ENCODE measurements at regions not wholly inside any gene's neighbourhood (a gene's known extent, or its start where the extent isn't known, plus 50 kb on each side); places are given as distances from the start of the nearest gene placed in this dataset.

DNA sequence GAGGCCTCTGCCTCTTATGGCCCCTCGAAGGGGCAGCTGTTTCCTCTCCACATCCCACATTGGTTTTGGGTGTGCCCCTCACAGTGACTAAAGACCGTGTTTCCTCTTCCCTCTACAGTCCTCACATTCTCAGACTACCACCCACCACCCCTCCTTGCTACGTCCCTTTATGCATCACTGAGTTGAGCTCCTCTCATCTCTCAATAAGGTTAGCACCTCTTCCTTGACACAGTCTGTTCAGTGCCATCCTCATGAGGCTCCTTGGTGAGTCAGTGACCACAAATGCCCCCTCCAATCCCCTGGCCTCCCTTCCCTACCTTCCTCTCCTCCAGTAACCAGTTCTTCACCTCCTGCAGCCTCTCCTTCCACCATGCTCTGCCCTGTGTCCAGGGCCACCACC, 239.1 kb upstream of the MYO3A start:
- TF ChIP-seq, protein P1, sequence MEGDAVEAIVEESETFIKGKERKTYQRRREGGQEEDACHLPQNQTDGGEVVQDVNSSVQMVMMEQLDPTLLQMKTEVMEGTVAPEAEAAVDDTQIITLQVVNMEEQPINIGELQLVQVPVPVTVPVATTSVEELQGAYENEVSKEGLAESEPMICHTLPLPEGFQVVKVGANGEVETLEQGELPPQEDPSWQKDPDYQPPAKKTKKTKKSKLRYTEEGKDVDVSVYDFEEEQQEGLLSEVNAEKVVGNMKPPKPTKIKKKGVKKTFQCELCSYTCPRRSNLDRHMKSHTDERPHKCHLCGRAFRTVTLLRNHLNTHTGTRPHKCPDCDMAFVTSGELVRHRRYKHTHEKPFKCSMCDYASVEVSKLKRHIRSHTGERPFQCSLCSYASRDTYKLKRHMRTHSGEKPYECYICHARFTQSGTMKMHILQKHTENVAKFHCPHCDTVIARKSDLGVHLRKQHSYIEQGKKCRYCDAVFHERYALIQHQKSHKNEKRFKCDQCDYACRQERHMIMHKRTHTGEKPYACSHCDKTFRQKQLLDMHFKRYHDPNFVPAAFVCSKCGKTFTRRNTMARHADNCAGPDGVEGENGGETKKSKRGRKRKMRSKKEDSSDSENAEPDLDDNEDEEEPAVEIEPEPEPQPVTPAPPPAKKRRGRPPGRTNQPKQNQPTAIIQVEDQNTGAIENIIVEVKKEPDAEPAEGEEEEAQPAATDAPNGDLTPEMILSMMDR (IDR thresholded peaks at IDR 0.05; ENCODE audit: unreplicated experiment) = no peak
- H3K9me3 Mint-ChIP-seq (ENCODE audit: unreplicated experiment) = no peaks in the 10 kb centered on the region
- H3K27ac Mint-ChIP-seq (ENCODE audit: low read depth, unreplicated experiment) = no peak overlapping the region
- ChIA-PET POLR2A (no interaction called here), CTCF (interaction anchor here (0.8 kb wide), 1 partner anchor 582 kb away, joined by 3 read pairs; no protein-coding TSS in a partner anchor)
- DNase-seq (ENCODE audit: unreplicated experiment) = no peak
- no peaks in the 10 kb centered on the region for H3K4me1 Mint-ChIP-seq (ENCODE audit: insufficient read depth, unreplicated experiment)
- no TSS peak for BruUV-seq (replicated peaks)
- intact Hi-C loops (cut with micrococcal nuclease) = no loop called here
- H3K36me3 Mint-ChIP-seq (ENCODE audit: insufficient read depth, unreplicated experiment) = no peaks in the 10 kb centered on the region
- peaks cover 74% of the 10 kb centered on the region for H3K27me3 Mint-ChIP-seq (ENCODE audit: insufficient read depth, unreplicated experiment)
- no peak overlapping the region for H3K4me3 Mint-ChIP-seq (ENCODE audit: unreplicated experiment)

DNA sequence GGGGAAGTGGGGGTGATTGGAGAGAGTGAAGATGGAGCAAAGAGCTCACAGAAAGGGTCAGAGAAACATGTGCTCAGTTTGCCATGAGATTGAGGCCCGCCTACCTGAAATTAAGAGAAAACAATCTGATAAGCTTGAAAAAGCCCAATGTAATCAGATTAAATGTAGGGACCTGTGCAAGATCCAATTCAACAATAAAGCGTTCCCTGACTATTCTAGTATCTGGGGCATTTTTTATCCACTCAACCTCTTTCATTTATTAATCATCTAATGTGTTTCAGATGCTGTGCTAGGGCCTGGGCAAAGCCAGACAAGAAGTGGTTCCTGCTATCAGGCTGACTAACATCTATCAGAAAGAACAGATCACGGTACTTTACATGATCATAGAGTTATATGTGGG, 238.4 kb upstream of the MYO3A start:
- no peaks in the 10 kb centered on the region for H3K4me1 Mint-ChIP-seq (ENCODE audit: insufficient read depth, unreplicated experiment)
- intact Hi-C loops (cut with micrococcal nuclease) = no loop called here
- no peak overlapping the region for H3K27ac Mint-ChIP-seq (ENCODE audit: low read depth, unreplicated experiment)
- H3K4me3 Mint-ChIP-seq (ENCODE audit: unreplicated experiment) = no peak overlapping the region
- H3K9me3 Mint-ChIP-seq (ENCODE audit: unreplicated experiment) = no peaks in the 10 kb centered on the region
- TF ChIP-seq, protein P1 (IDR thresholded peaks at IDR 0.05; ENCODE audit: unreplicated experiment) = no peak
- ChIA-PET POLR2A (no interaction called here), CTCF (interaction anchor here (0.8 kb wide), 1 partner anchor 583 kb away, joined by 3 read pairs; no protein-coding TSS in a partner anchor)
- no TSS peak for BruUV-seq (replicated peaks)
- peaks cover 67% of the 10 kb centered on the region for H3K27me3 Mint-ChIP-seq (ENCODE audit: insufficient read depth, unreplicated experiment)
- H3K36me3 Mint-ChIP-seq (ENCODE audit: insufficient read depth, unreplicated experiment) = no peaks in the 10 kb centered on the region
- DNase-seq (ENCODE audit: unreplicated experiment) = no peak

DNA sequence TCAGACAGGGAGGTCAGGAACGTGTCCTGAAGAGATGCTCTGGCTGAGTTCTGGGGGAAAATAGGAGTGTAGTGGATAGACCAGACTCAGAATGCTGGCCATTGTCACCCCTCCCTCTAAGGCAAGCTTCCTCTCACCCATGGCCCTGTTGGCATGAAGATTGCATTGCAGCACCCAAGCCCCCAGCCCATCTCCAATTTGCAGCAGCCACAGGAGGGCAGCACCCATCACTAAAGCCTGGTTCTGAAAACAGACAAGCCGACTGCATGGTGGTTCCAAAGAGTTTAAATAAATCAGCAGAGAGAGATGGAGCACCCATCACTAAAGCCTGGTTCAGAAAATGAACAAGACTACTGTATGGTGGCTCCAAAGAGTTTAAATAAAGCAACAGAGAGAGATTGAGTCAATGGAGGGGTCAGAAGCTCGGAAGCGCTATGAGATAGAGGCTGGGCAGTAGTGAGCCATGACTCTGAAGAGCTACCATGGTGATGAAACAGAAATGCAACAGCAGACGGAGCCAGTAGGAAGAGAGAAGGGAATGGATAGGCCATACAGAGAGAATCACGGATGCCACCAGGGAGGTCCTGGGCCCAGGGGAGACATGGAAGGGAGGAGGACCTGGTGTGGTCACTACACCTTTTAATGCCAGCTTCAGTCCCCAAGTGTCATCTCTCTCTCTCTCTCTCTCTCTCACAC, 237.9 kb upstream of the MYO3A start:
- CTCF ChIA-PET = interaction anchor here (0.6 to 0.7 kb wide), 2 partner anchors 12 to 1292 kb away, joined by 3 read pairs; no protein-coding TSS in a partner anchor
- no peak for DNase-seq (ENCODE audit: unreplicated experiment)
- no peaks in the 10 kb centered on the region for H3K9me3 Mint-ChIP-seq (ENCODE audit: unreplicated experiment)
- H3K4me1 Mint-ChIP-seq (ENCODE audit: insufficient read depth, unreplicated experiment) = no peaks in the 10 kb centered on the region
- no TSS peak for BruUV-seq (replicated peaks)
- H3K27ac Mint-ChIP-seq (ENCODE audit: low read depth, unreplicated experiment) = no peak overlapping the region
- no peak overlapping the region for H3K4me3 Mint-ChIP-seq (ENCODE audit: unreplicated experiment)
- H3K36me3 Mint-ChIP-seq (ENCODE audit: insufficient read depth, unreplicated experiment) = no peaks in the 10 kb centered on the region
- TF ChIP-seq, protein P1 (IDR thresholded peaks at IDR 0.05; ENCODE audit: unreplicated experiment) = no peak
- intact Hi-C loops (cut with micrococcal nuclease) = no loop called here
- H3K27me3 Mint-ChIP-seq (ENCODE audit: insufficient read depth, unreplicated experiment) = peaks cover 62% of the 10 kb centered on the region
- POLR2A ChIA-PET = no interaction called here

DNA sequence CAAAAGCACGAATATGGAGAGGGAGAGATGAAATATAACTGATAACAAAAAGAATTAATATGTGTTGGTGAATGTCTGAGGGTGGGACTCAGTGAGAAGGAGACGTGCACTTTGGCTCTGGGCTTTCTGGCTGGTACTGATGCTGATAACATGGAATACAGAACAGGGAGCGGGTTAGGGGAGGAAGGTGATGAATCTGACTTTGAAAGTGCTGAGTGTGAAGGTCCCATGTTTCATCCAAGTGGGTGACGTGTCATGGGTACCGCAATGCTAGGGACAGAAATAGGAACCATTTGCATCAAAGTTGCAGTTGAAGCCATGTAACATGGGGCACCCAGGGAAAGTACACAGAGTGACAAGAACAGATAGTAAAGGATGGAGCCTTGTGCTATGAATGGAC, 236.6 kb upstream of the MYO3A start:
- Mint-ChIP-seq H3K27me3 (ENCODE audit: insufficient read depth, unreplicated experiment) (peaks cover 51% of the 10 kb centered on the region), H3K36me3 (ENCODE audit: insufficient read depth, unreplicated experiment) (no peaks in the 10 kb centered on the region), H3K27ac (ENCODE audit: low read depth, unreplicated experiment) (no peak overlapping the region), H3K4me3 (ENCODE audit: unreplicated experiment) (no peak overlapping the region), H3K9me3 (ENCODE audit: unreplicated experiment) (no peaks in the 10 kb centered on the region), H3K4me1 (ENCODE audit: insufficient read depth, unreplicated experiment) (no peaks in the 10 kb centered on the region)
- POLR2A ChIA-PET = no interaction called here
- no TSS peak for BruUV-seq (replicated peaks)
- TF ChIP-seq, protein P1 (IDR thresholded peaks at IDR 0.05; ENCODE audit: unreplicated experiment) = no peak
- CTCF ChIA-PET = no interaction called here
- DNase-seq (ENCODE audit: unreplicated experiment) = no peak
- intact Hi-C loops (cut with micrococcal nuclease) = no loop called here
